ENCODE measurements at regions not wholly inside any gene's neighbourhood (a gene's known extent, or its start where the extent isn't known, plus 50 kb on each side); places are given as distances from the start of the nearest gene placed in this dataset.

DNA sequence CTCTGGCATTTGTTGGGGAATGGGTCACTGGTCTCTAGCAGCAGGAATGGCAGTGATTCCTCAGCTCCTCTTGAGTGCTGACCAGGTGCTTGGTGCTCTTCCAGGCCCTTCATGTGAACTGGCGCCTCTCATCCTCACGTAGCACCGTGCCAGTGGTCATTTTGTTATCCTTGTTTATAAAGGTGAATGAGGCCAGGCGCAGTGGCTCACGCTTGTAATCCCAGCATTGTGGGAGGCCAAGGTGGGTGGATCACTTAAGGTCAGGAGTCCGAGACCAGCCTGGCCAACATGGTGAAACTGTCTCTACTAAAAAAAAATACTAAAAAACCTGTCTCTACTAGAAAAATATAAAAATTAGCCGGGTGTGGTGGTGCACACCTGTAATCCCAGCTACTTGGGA lies 301.3 kb downstream of the QKI start:
- dilution Hi-C loops (cut with HindIII; ENCODE audit: low sequenced_read_pairs, unreplicated experiment), result no loop called here
- WGBS, 2 experiments (ENCODE audit: extremely low coverage in 2 of 2, insufficient read length in 1 of 2), result no CpG with 5 or more reads among the region's 7 CpGs
- Histone ChIP-seq H3K23ac (ENCODE audit: low read depth, low read length) (no peak overlapping the region), H3K4me1 (ENCODE audit: control insufficient read depth, insufficient read depth, low read length) (no peaks in the 10 kb centered on the region), H2AFZ (replicated peaks; ENCODE audit: low read length, poor library complexity) (no peak overlapping the region), H4K8ac (ENCODE audit: low read depth in 2 of 2, low read length in 2 of 2) (no peak overlapping the region), H3K9me3 (ENCODE audit: control insufficient read depth, insufficient read depth, low read length) (no peaks in the 10 kb centered on the region; the same call in 1 of the 2 replicates), H3K56ac (ENCODE audit: extremely low read depth, insufficient read depth, low read length) (no peak overlapping the region), H3K79me1 (ENCODE audit: low read depth in 1 of 2, low read length in 2 of 2) (no peaks in the 10 kb centered on the region), H3K36me3 (ENCODE audit: control insufficient read depth, insufficient read depth, low read length) (no peaks in the 10 kb centered on the region), H3K9ac (ENCODE audit: low read depth, low read length) (no peak overlapping the region), H3K4ac (ENCODE audit: low read depth, low read length) (no peak overlapping the region), H2BK20ac (ENCODE audit: low read depth, low read length) (no peak overlapping the region), H3K27me3 (ENCODE audit: control insufficient read depth, insufficient read depth, low read length) (peaks cover 6% of the 10 kb centered on the region), H3K27ac (ENCODE audit: insufficient read depth, low read length) (no peak overlapping the region), H3K18ac (ENCODE audit: low read depth, low read length) (no peak overlapping the region), H4K91ac (ENCODE audit: insufficient read depth, low read depth, low read length) (no peak overlapping the region), H2AK5ac (ENCODE audit: low read depth, low read length) (no peak overlapping the region), H3K14ac (replicated peaks; ENCODE audit: low read depth, low read length) (no peak overlapping the region), H3K4me2 (ENCODE audit: low read depth, low read length) (no peak overlapping the region), H2AK9ac (replicated peaks; ENCODE audit: low read depth, low read length, poor library complexity) (no peak overlapping the region), H3K4me3 (ENCODE audit: insufficient read depth, low read depth, low read length) (no peak overlapping the region), H2BK5ac (ENCODE audit: low read depth, low read length, poor library complexity, severe bottlenecking) (no peak overlapping the region), H4K20me1 (ENCODE audit: insufficient read depth, low read length) (no peaks in the 10 kb centered on the region), H2BK15ac (ENCODE audit: low read depth, low read length) (no peak overlapping the region), H4K5ac (ENCODE audit: low read depth, low read length) (no peak overlapping the region), H2BK120ac (ENCODE audit: low read depth, low read length) (no peak overlapping the region), H3K9me1 (ENCODE audit: insufficient read depth, low read length) (no peaks in the 10 kb centered on the region)
- ATAC-seq (ENCODE audit: low read depth) (no peak), DNase-seq (no peak)
- BruUV-seq (replicated peaks), result no TSS peak
- CTCF ChIA-PET, result no interaction called here
- in situ Hi-C loops (cut with MboI; ENCODE audit: low sequenced_read_pairs), result no loop called here
- no peak for TF ChIP-seq SMC3 (IDR thresholded peaks at IDR 0.05; ENCODE audit: low read depth, low read length)
- no peak for TF ChIP-seq CTCF (conservative IDR thresholded peaks at IDR 0.05; ENCODE audit: low read depth, low read length)
- TF ChIP-seq RAD21 (IDR thresholded peaks at IDR 0.05; ENCODE audit: low read length), result no peak
- no peak for TF ChIP-seq NFE2L2 (IDR thresholded peaks at IDR 0.05; ENCODE audit: low read depth, low read length)
- no peak for TF ChIP-seq MXI1 (IDR thresholded peaks at IDR 0.05; ENCODE audit: borderline replicate concordance, low read depth, low read length)
- TF ChIP-seq, protein P1, sequence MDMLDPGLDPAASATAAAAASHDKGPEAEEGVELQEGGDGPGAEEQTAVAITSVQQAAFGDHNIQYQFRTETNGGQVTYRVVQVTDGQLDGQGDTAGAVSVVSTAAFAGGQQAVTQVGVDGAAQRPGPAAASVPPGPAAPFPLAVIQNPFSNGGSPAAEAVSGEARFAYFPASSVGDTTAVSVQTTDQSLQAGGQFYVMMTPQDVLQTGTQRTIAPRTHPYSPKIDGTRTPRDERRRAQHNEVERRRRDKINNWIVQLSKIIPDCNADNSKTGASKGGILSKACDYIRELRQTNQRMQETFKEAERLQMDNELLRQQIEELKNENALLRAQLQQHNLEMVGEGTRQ (IDR thresholded peaks at IDR 0.05; ENCODE audit: low read depth, low read length), result no peak
- TF ChIP-seq POLR2A (IDR thresholded peaks at IDR 0.05; ENCODE audit: low read depth, low read length), result no peak
- no peak for TF ChIP-seq MAZ (IDR thresholded peaks at IDR 0.05; ENCODE audit: borderline replicate concordance, low read depth, low read length)
- TF ChIP-seq MAFK (IDR thresholded peaks at IDR 0.05; ENCODE audit: low read depth, low read length), result no peak
- no peak for TF ChIP-seq CHD1 (IDR thresholded peaks at IDR 0.05; ENCODE audit: low read depth, low read length)
- no peak for TF ChIP-seq BHLHE40 (IDR thresholded peaks at IDR 0.05; ENCODE audit: low read depth, low read length)
- no peak for TF ChIP-seq CEBPB (IDR thresholded peaks at IDR 0.05; ENCODE audit: low read depth, low read length)
- TF ChIP-seq FOS (IDR thresholded peaks at IDR 0.05; ENCODE audit: low read depth, low read length), result no peak
- no peak for TF ChIP-seq RFX5 (IDR thresholded peaks at IDR 0.05; ENCODE audit: low read depth, low read length)
- TF ChIP-seq RCOR1 (IDR thresholded peaks at IDR 0.05; ENCODE audit: insufficient replicate concordance, low read length), result no peak
- POLR2A ChIA-PET (ENCODE audit: unreplicated experiment), result no interaction called here
- intact Hi-C loops (cut with micrococcal nuclease), result no loop called here

All from IMR-90 (cell line).